ENCODE measurements at regions not wholly inside any gene's neighbourhood (a gene's known extent, or its start where the extent isn't known, plus 50 kb on each side); places are given as distances from the start of the nearest gene placed in this dataset.

- H3K36me3 ChIP-seq (replicated peaks in 1 of 2; ENCODE audit: control insufficient read depth in 2 of 2, insufficient read depth in 2 of 2, low read length in 2 of 2): no peaks in the 10 kb centered on the region
- no peak overlapping the region for H2BK5ac ChIP-seq (ENCODE audit: low read length)
- DNase-seq (ENCODE audit: low spot score): no peak
- no peak overlapping the region for H3K27ac ChIP-seq (replicated peaks; ENCODE audit: low read length)
- no peak overlapping the region for H3K4me3 ChIP-seq (ENCODE audit: low read length in 2 of 2)
- no peaks in the 10 kb centered on the region for H3K79me1 ChIP-seq (ENCODE audit: low read depth, low read length)
- H2AFZ ChIP-seq (ENCODE audit: low read length): no peak overlapping the region
- no peak overlapping the region for H2AK5ac ChIP-seq (ENCODE audit: low read depth, low read length)
- no peak overlapping the region for H2BK120ac ChIP-seq (ENCODE audit: low read depth, low read length)
- no peak overlapping the region for H2BK15ac ChIP-seq (ENCODE audit: low read length)
- H3K14ac ChIP-seq (ENCODE audit: low read length): no peak overlapping the region
- H3K9ac ChIP-seq (ENCODE audit: low read depth, low read length, poor library complexity): no peak overlapping the region
- no peak overlapping the region for H3K4ac ChIP-seq (ENCODE audit: low read length)
- no peak overlapping the region for H4K91ac ChIP-seq (ENCODE audit: low read depth, low read length, poor library complexity)
- no peak overlapping the region for H4K8ac ChIP-seq (ENCODE audit: low read depth, low read length)
- no peak overlapping the region for H2BK12ac ChIP-seq (ENCODE audit: low read length)
- no peaks in the 10 kb centered on the region for H3K4me1 ChIP-seq (ENCODE audit: control insufficient read depth in 2 of 2, insufficient read depth in 1 of 2, low read depth in 1 of 2, low read length in 2 of 2)
- H3K18ac ChIP-seq (ENCODE audit: low read length): no peak overlapping the region
- peaks cover 0 to 1% (median 0%) of the 10 kb centered on the region in 3 experiments for H3K27me3 ChIP-seq (ENCODE audit: control insufficient read depth in 3 of 3, insufficient read depth in 3 of 3, low read depth in 1 of 3, low read length in 3 of 3)
- no peak overlapping the region for H3K4me2 ChIP-seq (ENCODE audit: insufficient read depth, low read length, poor library complexity, severe bottlenecking)
- no peak overlapping the region for H3K23ac ChIP-seq (ENCODE audit: low read depth, low read length, poor library complexity)
- H3K9me3 ChIP-seq (replicated peaks in 1 of 2; ENCODE audit: control insufficient read depth in 2 of 2, insufficient read depth in 1 of 2, low read depth in 1 of 2, low read length in 2 of 2): no peaks in the 10 kb centered on the region
- WGBS, 2 donors (ENCODE audit: extremely low coverage in 2 of 2, insufficient read length in 2 of 2, insufficient replicate concordance in 1 of 2): no CpG with 5 or more reads among the region's 3 CpGs
Observed at GRCh38 chr12:126233625-126234024, 1168.4 kb downstream of the AACS start.

DNA sequence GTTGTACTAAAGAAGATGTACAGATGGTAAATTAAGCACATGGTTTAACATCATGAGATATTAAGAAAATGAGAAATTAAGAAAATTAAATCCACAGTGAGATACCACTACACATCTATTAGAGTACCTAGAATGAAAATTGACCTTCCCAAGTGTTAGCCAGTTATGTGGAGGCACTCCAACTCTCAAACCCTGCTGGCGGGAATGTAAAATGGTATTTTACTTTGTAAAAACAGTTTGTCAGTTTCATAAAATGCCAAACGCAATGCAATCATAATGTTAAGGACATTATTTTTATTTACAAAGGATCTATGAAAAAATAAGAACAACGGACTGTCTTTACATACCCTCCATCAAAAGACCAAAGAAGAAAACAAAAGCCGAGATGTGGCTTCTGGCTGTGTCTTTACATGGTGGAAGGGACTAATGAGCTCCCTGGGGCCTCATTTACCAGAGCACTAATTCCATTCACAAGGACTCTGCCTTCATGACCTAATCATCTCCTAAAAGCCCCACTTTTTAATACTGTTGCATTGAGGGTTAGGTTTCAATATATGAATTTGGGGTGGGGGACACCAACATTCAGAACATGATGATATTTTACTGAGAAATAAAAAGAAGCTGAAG is 1178.7 kb downstream of the AACS start:
- H3K79me1 ChIP-seq (ENCODE audit: low read depth, low read length): no peaks in the 10 kb centered on the region
- H2BK12ac ChIP-seq (ENCODE audit: low read length): no peak overlapping the region
- no peak overlapping the region for H3K14ac ChIP-seq (ENCODE audit: low read length)
- H3K4me2 ChIP-seq (ENCODE audit: insufficient read depth, low read length, poor library complexity, severe bottlenecking): no peak overlapping the region
- H2BK15ac ChIP-seq (ENCODE audit: low read length): no peak overlapping the region
- no peak overlapping the region for H3K9ac ChIP-seq (ENCODE audit: low read depth, low read length, poor library complexity)
- no peak overlapping the region for H3K23ac ChIP-seq (ENCODE audit: low read depth, low read length, poor library complexity)
- DNase-seq (ENCODE audit: low spot score): peak; percentile 32
- H2AFZ ChIP-seq (ENCODE audit: low read length): no peak overlapping the region
- no peak overlapping the region for H3K18ac ChIP-seq (ENCODE audit: low read length)
- H2BK5ac ChIP-seq (ENCODE audit: low read length): no peak overlapping the region
- no peak overlapping the region for H3K4ac ChIP-seq (ENCODE audit: low read length)
- H2BK120ac ChIP-seq (ENCODE audit: low read depth, low read length): no peak overlapping the region
- H4K8ac ChIP-seq (ENCODE audit: low read depth, low read length): no peak overlapping the region
- H3K4me3 ChIP-seq (ENCODE audit: low read length in 2 of 2): no peak overlapping the region
- H2AK5ac ChIP-seq (ENCODE audit: low read depth, low read length): no peak overlapping the region
- WGBS, 2 donors (ENCODE audit: extremely low coverage in 2 of 2, insufficient read length in 2 of 2, insufficient replicate concordance in 1 of 2): no CpG with 5 or more reads among the region's 4 CpGs
- peaks cover 0 to 2% of the 10 kb centered on the region in 2 donors for H3K9me3 ChIP-seq (replicated peaks in 1 of 2; ENCODE audit: control insufficient read depth in 2 of 2, insufficient read depth in 1 of 2, low read depth in 1 of 2, low read length in 2 of 2)
- H3K27ac ChIP-seq (replicated peaks; ENCODE audit: low read length): no peak overlapping the region
- no peaks in the 10 kb centered on the region for H3K36me3 ChIP-seq (replicated peaks in 1 of 2; ENCODE audit: control insufficient read depth in 2 of 2, insufficient read depth in 2 of 2, low read length in 2 of 2)
- H3K27me3 ChIP-seq (ENCODE audit: control insufficient read depth in 3 of 3, insufficient read depth in 3 of 3, low read depth in 1 of 3, low read length in 3 of 3): no peaks in the 10 kb centered on the region
- H4K91ac ChIP-seq (ENCODE audit: low read depth, low read length, poor library complexity): no peak overlapping the region
- peaks cover 0 to 1% of the 10 kb centered on the region in 2 donors for H3K4me1 ChIP-seq (ENCODE audit: control insufficient read depth in 2 of 2, insufficient read depth in 1 of 2, low read depth in 1 of 2, low read length in 2 of 2)

DNA sequence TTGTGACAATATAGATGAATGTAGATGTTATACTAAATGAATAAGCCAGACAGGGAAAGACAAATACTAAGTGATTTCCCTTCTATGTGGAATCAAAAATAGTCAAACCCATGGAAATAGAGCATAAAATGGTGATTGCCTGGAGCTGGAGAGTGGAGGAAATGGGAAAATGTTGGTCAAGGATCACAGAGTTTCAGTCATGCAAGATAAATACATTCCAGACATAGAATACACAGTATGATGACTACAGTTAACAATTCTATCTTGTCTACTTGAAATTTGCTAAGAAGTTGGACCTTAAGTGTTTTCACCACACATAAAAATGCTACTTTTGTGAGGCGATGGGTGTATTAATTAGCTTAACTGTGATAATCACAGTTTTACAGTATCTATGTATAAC is 1182.7 kb downstream of the AACS start:
- no peak overlapping the region for H3K23ac ChIP-seq (ENCODE audit: low read depth, low read length, poor library complexity)
- no peak overlapping the region for H3K27ac ChIP-seq (replicated peaks; ENCODE audit: low read length)
- no peak overlapping the region for H2AK5ac ChIP-seq (ENCODE audit: low read depth, low read length)
- no peak for DNase-seq (ENCODE audit: low spot score)
- H3K79me1 ChIP-seq (ENCODE audit: low read depth, low read length): no peaks in the 10 kb centered on the region
- H2BK120ac ChIP-seq (ENCODE audit: low read depth, low read length): no peak overlapping the region
- H3K27me3 ChIP-seq (ENCODE audit: control insufficient read depth in 3 of 3, insufficient read depth in 3 of 3, low read depth in 1 of 3, low read length in 3 of 3): peaks cover 0 to 2% (median 0%) of the 10 kb centered on the region in 3 experiments
- H3K4me1 ChIP-seq (ENCODE audit: control insufficient read depth in 2 of 2, insufficient read depth in 1 of 2, low read depth in 1 of 2, low read length in 2 of 2): peaks cover 0 to 6% of the 10 kb centered on the region in 2 donors
- no peak overlapping the region for H3K4ac ChIP-seq (ENCODE audit: low read length)
- no peak overlapping the region for H3K4me2 ChIP-seq (ENCODE audit: insufficient read depth, low read length, poor library complexity, severe bottlenecking)
- no peak overlapping the region for H2AFZ ChIP-seq (ENCODE audit: low read length)
- no peak overlapping the region for H2BK5ac ChIP-seq (ENCODE audit: low read length)
- peaks cover 0 to 5% of the 10 kb centered on the region in 2 donors for H3K9me3 ChIP-seq (replicated peaks in 1 of 2; ENCODE audit: control insufficient read depth in 2 of 2, insufficient read depth in 1 of 2, low read depth in 1 of 2, low read length in 2 of 2)
- peaks cover 0 to 3% of the 10 kb centered on the region in 2 donors for H3K36me3 ChIP-seq (replicated peaks in 1 of 2; ENCODE audit: control insufficient read depth in 2 of 2, insufficient read depth in 2 of 2, low read length in 2 of 2)
- no peak overlapping the region for H3K14ac ChIP-seq (ENCODE audit: low read length)
- H2BK15ac ChIP-seq (ENCODE audit: low read length): no peak overlapping the region
- H3K18ac ChIP-seq (ENCODE audit: low read length): no peak overlapping the region
- WGBS, 2 donors (ENCODE audit: extremely low coverage in 2 of 2, insufficient read length in 2 of 2, insufficient replicate concordance in 1 of 2): no CpG with 5 or more reads among the region's 1 CpG
- no peak overlapping the region for H4K8ac ChIP-seq (ENCODE audit: low read depth, low read length)
- no peak overlapping the region for H3K9ac ChIP-seq (ENCODE audit: low read depth, low read length, poor library complexity)
- no peak overlapping the region for H2BK12ac ChIP-seq (ENCODE audit: low read length)
- H3K4me3 ChIP-seq (ENCODE audit: low read length in 2 of 2): no peak overlapping the region
- no peak overlapping the region for H4K91ac ChIP-seq (ENCODE audit: low read depth, low read length, poor library complexity)

DNA sequence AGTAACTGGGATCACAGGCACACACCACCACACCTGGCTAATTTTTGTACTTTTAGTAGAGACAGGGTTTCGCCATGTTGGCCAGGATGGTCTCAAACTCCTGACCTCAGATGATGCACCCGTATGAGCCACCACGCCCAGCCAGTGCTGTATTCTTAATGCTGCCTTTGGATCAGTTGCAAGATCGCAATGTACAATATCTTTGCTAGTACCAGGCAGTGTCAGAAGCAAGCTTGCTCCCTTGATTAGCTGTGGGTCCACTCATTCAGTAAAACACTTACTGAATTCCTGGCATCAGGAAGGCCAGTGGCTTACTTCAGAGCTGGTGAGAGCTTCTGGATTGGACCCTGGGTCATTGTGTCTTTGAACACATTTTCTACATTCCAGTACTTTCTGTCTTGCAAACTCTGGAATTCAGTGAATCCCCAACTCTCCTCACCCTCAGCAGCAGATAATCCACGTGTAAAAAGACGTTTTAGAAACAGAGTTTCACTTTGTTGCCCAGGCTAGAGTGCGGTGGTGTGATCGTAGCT is 1183.7 kb downstream of the AACS start:
- H3K18ac ChIP-seq (ENCODE audit: low read length): no peak overlapping the region
- no peak overlapping the region for H3K4me2 ChIP-seq (ENCODE audit: insufficient read depth, low read length, poor library complexity, severe bottlenecking)
- H3K4me1 ChIP-seq (ENCODE audit: control insufficient read depth in 2 of 2, insufficient read depth in 1 of 2, low read depth in 1 of 2, low read length in 2 of 2): peaks cover 0 to 6% of the 10 kb centered on the region in 2 donors
- peaks cover 0 to 2% (median 0%) of the 10 kb centered on the region in 3 experiments for H3K27me3 ChIP-seq (ENCODE audit: control insufficient read depth in 3 of 3, insufficient read depth in 3 of 3, low read depth in 1 of 3, low read length in 3 of 3)
- no peak overlapping the region for H2BK12ac ChIP-seq (ENCODE audit: low read length)
- H2AK5ac ChIP-seq (ENCODE audit: low read depth, low read length): no peak overlapping the region
- H3K23ac ChIP-seq (ENCODE audit: low read depth, low read length, poor library complexity): no peak overlapping the region
- H2BK5ac ChIP-seq (ENCODE audit: low read length): no peak overlapping the region
- H3K27ac ChIP-seq (replicated peaks; ENCODE audit: low read length): peak overlapping the region; percentile 10
- no peak overlapping the region for H4K8ac ChIP-seq (ENCODE audit: low read depth, low read length)
- H3K4ac ChIP-seq (ENCODE audit: low read length): no peak overlapping the region
- no peak overlapping the region for H2AFZ ChIP-seq (ENCODE audit: low read length)
- peaks cover 0 to 3% of the 10 kb centered on the region in 2 donors for H3K36me3 ChIP-seq (replicated peaks in 1 of 2; ENCODE audit: control insufficient read depth in 2 of 2, insufficient read depth in 2 of 2, low read length in 2 of 2)
- no peak overlapping the region for H2BK15ac ChIP-seq (ENCODE audit: low read length)
- H3K79me1 ChIP-seq (ENCODE audit: low read depth, low read length): no peaks in the 10 kb centered on the region
- H4K91ac ChIP-seq (ENCODE audit: low read depth, low read length, poor library complexity): no peak overlapping the region
- WGBS, 2 donors (ENCODE audit: extremely low coverage in 2 of 2, insufficient read length in 2 of 2, insufficient replicate concordance in 1 of 2): no CpG with 5 or more reads among the region's 8 CpGs
- no peak for DNase-seq (ENCODE audit: low spot score)
- H3K14ac ChIP-seq (ENCODE audit: low read length): no peak overlapping the region
- peaks cover 0 to 5% of the 10 kb centered on the region in 2 donors for H3K9me3 ChIP-seq (replicated peaks in 1 of 2; ENCODE audit: control insufficient read depth in 2 of 2, insufficient read depth in 1 of 2, low read depth in 1 of 2, low read length in 2 of 2)
- H3K9ac ChIP-seq (ENCODE audit: low read depth, low read length, poor library complexity): no peak overlapping the region
- H3K4me3 ChIP-seq (ENCODE audit: low read length in 2 of 2): no peak overlapping the region
- H2BK120ac ChIP-seq (ENCODE audit: low read depth, low read length): no peak overlapping the region
